ENCODE measurements at regions not wholly inside any gene's neighbourhood (a gene's known extent, or its start where the extent isn't known, plus 50 kb on each side); places are given as distances from the start of the nearest gene placed in this dataset.

- Histone ChIP-seq H3K27me3 (ENCODE audit: control insufficient read depth in 2 of 2, insufficient read depth in 2 of 2, low read length in 2 of 2) (no peaks in the 10 kb centered on the region), H3K4me3 (replicated peaks in 1 of 3; ENCODE audit: low read depth in 2 of 3, low read length in 3 of 3) (no peak overlapping the region), H3K4me2 (replicated peaks; ENCODE audit: extremely low read depth, low read length, poor library complexity, severe bottlenecking) (no peak overlapping the region), H3K36me3 (replicated peaks in 1 of 2; ENCODE audit: control insufficient read depth in 1 of 2, insufficient read depth in 2 of 2, low read length in 2 of 2) (no peaks in the 10 kb centered on the region), H3K4me1 (ENCODE audit: control insufficient read depth in 1 of 2, insufficient read depth in 2 of 2, low read length in 2 of 2) (no peaks in the 10 kb centered on the region), H4K20me1 (ENCODE audit: insufficient read depth, low read length) (no peaks in the 10 kb centered on the region), H3K79me2 (ENCODE audit: insufficient read depth, low read length) (no peaks in the 10 kb centered on the region), H2AFZ (ENCODE audit: insufficient read depth, low read depth, low read length, poor library complexity, severe bottlenecking) (no peak overlapping the region), H3K9ac (ENCODE audit: insufficient read depth, low read length, poor library complexity, severe bottlenecking) (no peak overlapping the region), H3K9me3 (replicated peaks in 1 of 2; ENCODE audit: control insufficient read depth in 1 of 2, insufficient read depth in 1 of 2, low read length in 2 of 2) (peaks cover 0 to 2% of the 10 kb centered on the region in 2 donors), H3K27ac (ENCODE audit: low read depth in 1 of 2, low read length in 2 of 2) (no peak overlapping the region)
- Mint-ChIP-seq H3K27ac (no peak overlapping the region), H3K4me1 (no peaks in the 10 kb centered on the region), H3K4me3 (no peak overlapping the region), H3K9me3 (peaks cover 0 to 14% (median 6%) of the 10 kb centered on the region in 7 donors), H3K36me3 (no peaks in the 10 kb centered on the region), H3K27me3 (ENCODE audit: low read depth in 3 of 3) (peaks cover 0 to 3% (median 0%) of the 10 kb centered on the region in 3 donors)
- intact Hi-C loops (cut with micrococcal nuclease) = no loop called here
- no peak for DNase-seq
- no CpG with 5 or more reads among the region's 1 CpG for WGBS (ENCODE audit: insufficient coverage)
- no peak for TF ChIP-seq CTCF (IDR thresholded peaks at IDR 0.05)
Measured at GRCh38 chr7:49618028-49618427, 155.4 kb upstream of the VWC2 start.

DNA sequence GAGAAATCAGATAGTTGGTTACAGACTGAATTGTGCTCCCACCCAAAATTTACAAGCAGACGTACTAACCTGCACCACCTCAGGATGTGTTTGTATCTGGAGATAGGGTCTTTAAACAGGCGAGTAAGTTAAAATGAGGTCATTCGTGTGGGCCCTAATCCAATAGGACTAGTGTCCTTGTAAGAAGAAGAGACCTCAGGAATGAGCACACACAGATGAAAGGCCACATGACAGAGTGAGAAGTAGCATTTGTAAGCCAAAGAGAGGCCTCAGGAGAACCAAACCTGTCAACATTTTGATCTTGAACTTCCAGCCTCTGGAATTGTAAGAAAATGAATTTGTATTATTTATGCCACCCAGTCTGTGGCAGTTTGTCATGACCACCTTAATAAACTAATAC lies 149.5 kb upstream of the VWC2 start:
- H3K9me3 ChIP-seq (replicated peaks in 1 of 2; ENCODE audit: control insufficient read depth in 1 of 2, insufficient read depth in 1 of 2, low read length in 2 of 2) = no peaks in the 10 kb centered on the region
- no peaks in the 10 kb centered on the region for H3K79me2 ChIP-seq (ENCODE audit: insufficient read depth, low read length)
- Mint-ChIP-seq H3K4me3 (no peak overlapping the region), H3K27ac (no peak overlapping the region), H3K27me3 (ENCODE audit: low read depth in 3 of 3) (peaks cover 0 to 7% (median 3%) of the 10 kb centered on the region in 3 donors), H3K9me3 (peaks cover 0 to 8% (median 4%) of the 10 kb centered on the region in 7 donors), H3K4me1 (no peaks in the 10 kb centered on the region), H3K36me3 (no peaks in the 10 kb centered on the region)
- no peak overlapping the region for H2AFZ ChIP-seq (ENCODE audit: insufficient read depth, low read depth, low read length, poor library complexity, severe bottlenecking)
- H3K4me1 ChIP-seq (ENCODE audit: control insufficient read depth in 1 of 2, insufficient read depth in 2 of 2, low read length in 2 of 2) = no peaks in the 10 kb centered on the region
- no peak overlapping the region for H3K4me3 ChIP-seq (replicated peaks in 1 of 3; ENCODE audit: low read depth in 2 of 3, low read length in 3 of 3)
- no peak for TF ChIP-seq CTCF (IDR thresholded peaks at IDR 0.05)
- intact Hi-C loops (cut with micrococcal nuclease) = no loop called here
- no peaks in the 10 kb centered on the region for H4K20me1 ChIP-seq (ENCODE audit: insufficient read depth, low read length)
- no peak for DNase-seq
- no peak overlapping the region for H3K9ac ChIP-seq (ENCODE audit: insufficient read depth, low read length, poor library complexity, severe bottlenecking)
- WGBS (ENCODE audit: insufficient coverage) = no CpG with 5 or more reads among the region's 3 CpGs
- no peaks in the 10 kb centered on the region for H3K36me3 ChIP-seq (replicated peaks in 1 of 2; ENCODE audit: control insufficient read depth in 1 of 2, insufficient read depth in 2 of 2, low read length in 2 of 2)
- no peak overlapping the region for H3K27ac ChIP-seq (ENCODE audit: low read depth in 1 of 2, low read length in 2 of 2)
- no peaks in the 10 kb centered on the region for H3K27me3 ChIP-seq (ENCODE audit: control insufficient read depth in 2 of 2, insufficient read depth in 2 of 2, low read length in 2 of 2)
- no peak overlapping the region for H3K4me2 ChIP-seq (replicated peaks; ENCODE audit: extremely low read depth, low read length, poor library complexity, severe bottlenecking)
